IMR-90 (cell line): ENCODE measurements at regions not wholly inside any gene's neighbourhood (a gene's known extent, or its start where the extent isn't known, plus 50 kb on each side); places are given as distances from the start of the nearest gene placed in this dataset.

Experiments used
- ATAC-seq: fragments of 200-7000 bp; cut with Tn5 transposase; 2 replicates; pipeline ENCODE4 v1.9.1; 2020; ENCODE audit warnings: low read depth, mild to moderate bottlenecking, moderate library complexity
- BruUV-seq: library from RNA; stranded (reverse); fragments of 400-500 nt; replicated peaks from 2 replicates; lab custom pipeline; 2021; lab: Mats Ljungman, UMichigan
- CTCF ChIA-PET: fragments of 300-600 bp; formaldehyde crosslinking; extraction: SDS; loops from one replicate; lab custom pipeline; 2021; ENCODE audit warnings: antibody characterized with exemption; lab: Yijun Ruan, JAX
- POLR2A ChIA-PET: fragments of 300-600 bp; sonication (Branson Sonifier 250); formaldehyde crosslinking; loops from one replicate; lab custom pipeline; 2022; ENCODE audit warnings: antibody characterized with exemption; ENCODE audit not compliant: unreplicated experiment; lab: Charles Lee
- DNase-seq: peaks from one replicate; pipeline ENCODE4 v3.0.0; 2013
- H2AFZ ChIP-seq: replicated peaks from 2 replicates; pipeline ENCODE3; 2013; ENCODE audit warnings: low read length, mild to moderate bottlenecking; ENCODE audit not compliant: poor library complexity
- H2AK5ac ChIP-seq: 2 replicates; pipeline ENCODE4 v1.6.1; 2013; ENCODE audit warnings: low read depth, low read length, inconsistent platforms
- H2AK9ac ChIP-seq: replicated peaks from 2 replicates; pipeline ENCODE3; 2013; ENCODE audit warnings: mild to moderate bottlenecking, low read depth, low read length, moderate library complexity; ENCODE audit not compliant: poor library complexity
- H2BK120ac ChIP-seq: 2 replicates; pipeline ENCODE4 v1.6.1; 2013; ENCODE audit warnings: low read depth, low read length, inconsistent platforms
- H2BK15ac ChIP-seq: 3 replicates; pipeline ENCODE4 v1.6.1; 2013; ENCODE audit warnings: low read depth, low read length, inconsistent platforms
- H2BK20ac ChIP-seq: 2 replicates; pipeline ENCODE4 v1.6.1; 2013; ENCODE audit warnings: low read depth, mild to moderate bottlenecking, inconsistent platforms, low read length, moderate library complexity
- H2BK5ac ChIP-seq: 2 replicates; pipeline ENCODE4 v1.6.1; 2013; ENCODE audit warnings: mild to moderate bottlenecking, low read depth, low read length, inconsistent platforms; ENCODE audit not compliant: poor library complexity, severe bottlenecking
- H3K14ac ChIP-seq: replicated peaks from 2 replicates; pipeline ENCODE4 v1.6.1; 2013; ENCODE audit warnings: low read depth, low read length, inconsistent platforms
- H3K18ac ChIP-seq: 2 replicates; pipeline ENCODE4 v1.6.1; 2013; ENCODE audit warnings: low read depth, low read length, control low read depth
- H3K23ac ChIP-seq: 2 replicates; pipeline ENCODE4 v1.6.1; 2013; ENCODE audit warnings: low read depth, low read length, inconsistent platforms
- H3K27ac ChIP-seq: 2 replicates; pipeline ENCODE4 v1.5.1; 2013; ENCODE audit warnings: mild to moderate bottlenecking, control low read depth, low read length; ENCODE audit not compliant: insufficient read depth
- H3K27me3 ChIP-seq: 2 replicates; pipeline ENCODE4 v1.6.1; 2013; ENCODE audit warnings: low read length; ENCODE audit not compliant: control insufficient read depth, insufficient read depth
- H3K36me3 ChIP-seq: 2 replicates; pipeline ENCODE4 v1.6.1; 2013; ENCODE audit warnings: low read length, mixed read lengths; ENCODE audit not compliant: control insufficient read depth, insufficient read depth
- H3K4ac ChIP-seq: 2 replicates; pipeline ENCODE4 v1.6.1; 2013; ENCODE audit warnings: low read depth, low read length, inconsistent platforms
- H3K4me1 ChIP-seq: 2 replicates; pipeline ENCODE4 v1.6.1; 2013; ENCODE audit warnings: low read length, mixed read lengths; ENCODE audit not compliant: control insufficient read depth, insufficient read depth
- H3K4me2 ChIP-seq: 2 replicates; pipeline ENCODE4 v1.6.1; 2013; ENCODE audit warnings: low read depth, mild to moderate bottlenecking, control low read depth, low read length, moderate library complexity
- H3K4me3 ChIP-seq: 2 replicates; pipeline ENCODE4 v1.5.1; 2013; ENCODE audit warnings: low read depth, mild to moderate bottlenecking, control low read depth, low read length, moderate library complexity; ENCODE audit not compliant: insufficient read depth
- H3K56ac ChIP-seq: 2 replicates; pipeline ENCODE4 v1.6.1; 2013; ENCODE audit warnings: low read length, inconsistent platforms; ENCODE audit not compliant: insufficient read depth; ENCODE audit errors: extremely low read depth
- H3K79me1 ChIP-seq, 2 experiments: 2 replicates each; pipeline ENCODE4 v1.6.1; 2013; ENCODE audit warnings: low read length in 2 of 2, inconsistent platforms in 1 of 2, low read depth in 1 of 2
- H3K9ac ChIP-seq: 2 replicates; pipeline ENCODE4 v1.6.1; 2013; ENCODE audit warnings: low read depth, low read length, control low read depth
- H3K9me1 ChIP-seq: 2 replicates; pipeline ENCODE4 v1.6.1; 2013; ENCODE audit warnings: low read length, inconsistent platforms; ENCODE audit not compliant: insufficient read depth
- H3K9me3 ChIP-seq: 2 replicates; pipeline ENCODE4 v1.6.1; 2013; ENCODE audit warnings: low read length; ENCODE audit not compliant: control insufficient read depth, insufficient read depth
- H4K20me1 ChIP-seq: 2 replicates; pipeline ENCODE4 v1.6.1; 2013; ENCODE audit warnings: low read length, inconsistent platforms; ENCODE audit not compliant: insufficient read depth
- H4K5ac ChIP-seq: 2 replicates; pipeline ENCODE4 v1.6.1; 2013; ENCODE audit warnings: mild to moderate bottlenecking, low read depth, low read length, control low read depth
- H4K8ac ChIP-seq, 2 experiments: 2 replicates each; pipeline ENCODE4 v1.6.1; 2013; ENCODE audit warnings: low read depth in 2 of 2, low read length in 2 of 2, control low read depth in 1 of 2, inconsistent platforms in 1 of 2
- H4K91ac ChIP-seq: 2 replicates; pipeline ENCODE4 v1.6.1; 2013; ENCODE audit warnings: low read depth, low read length, inconsistent platforms; ENCODE audit not compliant: insufficient read depth
- BHLHE40 ChIP-seq: fragments of 150-350 bp; IDR thresholded peaks from 2 replicates; pipeline ENCODE4 v1.6.1; 2016; ENCODE audit warnings: mild to moderate bottlenecking, low read depth, low read length
- CEBPB ChIP-seq: IDR thresholded peaks from 2 replicates; pipeline ENCODE4 v1.6.1; 2012; ENCODE audit warnings: low read depth, low read length, improper control_type of control experiment
- CHD1 ChIP-seq: IDR thresholded peaks from 2 replicates; pipeline ENCODE4 v1.6.1; 2012; ENCODE audit warnings: low read depth, low read length, improper control_type of control experiment
- FOS ChIP-seq: fragments of 150-350 bp; IDR thresholded peaks from 2 replicates; pipeline ENCODE4 v1.6.1; 2016; ENCODE audit warnings: low read depth, low read length
- MAFK ChIP-seq: IDR thresholded peaks from 2 replicates; pipeline ENCODE4 v1.6.1; 2012; ENCODE audit warnings: low read depth, low read length, improper control_type of control experiment
- MAZ ChIP-seq: IDR thresholded peaks from 2 replicates; pipeline ENCODE4 v1.6.1; 2012; ENCODE audit warnings: low read depth, mild to moderate bottlenecking, low read length, improper control_type of control experiment, moderate library complexity, borderline replicate concordance
- MXI1 ChIP-seq: IDR thresholded peaks from 2 replicates; pipeline ENCODE4 v1.6.1; 2012; ENCODE audit warnings: low read depth, mild to moderate bottlenecking, low read length, moderate library complexity, borderline replicate concordance
- NFE2L2 ChIP-seq: fragments of 150-350 bp; IDR thresholded peaks from 2 replicates; pipeline ENCODE4 v1.6.1; 2016; ENCODE audit warnings: low read depth, mild to moderate bottlenecking, low read length
- POLR2A ChIP-seq: IDR thresholded peaks from 2 replicates; pipeline ENCODE4 v1.6.1; 2012; ENCODE audit warnings: mild to moderate bottlenecking, low read depth, low read length
- RAD21 ChIP-seq: IDR thresholded peaks from 2 replicates; pipeline ENCODE4 v1.6.1; 2012; ENCODE audit warnings: low read length, improper control_type of control experiment
- RCOR1 ChIP-seq: IDR thresholded peaks from 2 replicates; pipeline ENCODE4 v1.6.1; 2012; ENCODE audit warnings: mild to moderate bottlenecking, low read length, improper control_type of control experiment; ENCODE audit not compliant: insufficient replicate concordance
- RFX5 ChIP-seq: IDR thresholded peaks from 2 replicates; pipeline ENCODE4 v1.8.0; 2012; ENCODE audit warnings: low read depth, mild to moderate bottlenecking, low read length, moderate library complexity
- SMC3 ChIP-seq: fragments of 150-350 bp; IDR thresholded peaks from 2 replicates; pipeline ENCODE4 v1.6.1; 2016; ENCODE audit warnings: low read depth, mild to moderate bottlenecking, antibody characterized with exemption, low read length, moderate library complexity
- WGBS, 2 experiments: methylation state at CpG; one replicate each; pipeline versions ENCODE4 v1.1.5 to v1.1.7; 2013; ENCODE audit warnings: missing lambda C conversion rate in 2 of 2; ENCODE audit not compliant: insufficient read length in 1 of 2; ENCODE audit errors: extremely low coverage in 2 of 2; 5-methylcytosine and 5-hydroxymethylcytosine counted together
- dilution Hi-C: fragments of 300-500 bp; cut with HindIII; formaldehyde crosslinking; loops from one replicate; pipeline ENCODE4 v1.14.3; 2018; ENCODE audit warnings: low sequenced_read_pairs; ENCODE audit not compliant: unreplicated experiment
- in situ Hi-C: fragments of 300-500 bp; cut with MboI; formaldehyde crosslinking; loops from 3 replicates; pipeline ENCODE4 v1.14.3; 2019; ENCODE audit warnings: low sequenced_read_pairs, inconsistent platforms, mixed read lengths
- intact Hi-C: fragments of 100-400 bp; cut with micrococcal nuclease; formaldehyde crosslinking; loops from 2 replicates; pipeline ENCODE4 v1.10.0; 2022
- TF ChIP-seq, protein P1 (sequence below): conservative IDR thresholded peaks from 2 replicates; pipeline ENCODE4 v1.5.1; 2012; ENCODE audit warnings: mild to moderate bottlenecking, low read depth, low read length, improper control_type of control experiment
- TF ChIP-seq, protein P2 (sequence below): fragments of 150-350 bp; IDR thresholded peaks from 2 replicates; pipeline ENCODE4 v1.6.1; 2016; ENCODE audit warnings: low read depth, mild to moderate bottlenecking, low read length, moderate library complexity, borderline replicate concordance
- TF ChIP-seq, protein P3 (sequence below): fragments of 150-350 bp; IDR thresholded peaks from 2 replicates; pipeline ENCODE4 v1.6.1; 2017; ENCODE audit warnings: mild to moderate bottlenecking, antibody characterized with exemption, low read length, low read depth

DNA sequence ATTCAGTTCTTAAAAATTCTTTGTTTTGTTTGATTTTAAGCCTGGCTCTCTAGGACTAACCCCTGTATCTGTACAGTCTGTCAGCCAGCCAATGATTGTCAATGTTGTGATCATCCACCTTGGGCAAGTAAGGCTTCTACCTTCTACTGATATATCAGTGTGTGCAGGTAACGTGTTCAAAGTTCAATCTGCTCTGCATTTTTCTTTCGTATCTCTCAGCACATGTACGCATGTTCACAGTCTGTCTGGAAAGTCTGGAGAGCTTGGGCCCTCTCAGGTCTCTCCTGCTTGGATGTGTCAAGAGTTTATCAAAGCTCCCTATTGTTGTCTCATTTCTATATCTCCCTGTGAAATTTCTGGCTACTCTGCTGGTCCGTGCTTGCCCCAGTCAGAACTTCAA, 138.6 kb upstream of the VRK1 start:
- no peak for ATAC-seq
- intact Hi-C loops: no loop called here

More for the DNA sequence above, 138.6 kb upstream of the VRK1 start:
- Histone ChIP-seq H3K27ac (no peak overlapping the region), H3K79me1 (no peaks in the 10 kb centered on the region), H2BK120ac (no peak overlapping the region), H4K8ac (no peak overlapping the region), H3K9me3 (no peaks in the 10 kb centered on the region), H3K4me3 (no peak overlapping the region), H4K5ac (no peak overlapping the region), H3K23ac (no peak overlapping the region), H3K9ac (no peak overlapping the region), H3K9me1 (no peaks in the 10 kb centered on the region), H3K4ac (no peak overlapping the region), H3K27me3 (no peaks in the 10 kb centered on the region; the same call in 1 of the 2 replicates), H3K36me3 (no peaks in the 10 kb centered on the region), H2AK9ac (no peak overlapping the region), H3K4me2 (no peak overlapping the region), H3K18ac (no peak overlapping the region), H3K56ac (no peak overlapping the region), H3K14ac (no peak overlapping the region), H3K4me1 (no peaks in the 10 kb centered on the region), H4K91ac (no peak overlapping the region), H4K20me1 (no peaks in the 10 kb centered on the region), H2AK5ac (no peak overlapping the region), H2AFZ (no peak overlapping the region), H2BK20ac (no peak overlapping the region), H2BK15ac (no peak overlapping the region), H2BK5ac (no peak overlapping the region)
- in situ Hi-C loops (no loop called here), dilution Hi-C loops (no loop called here)
- no TSS peak for BruUV-seq
- TF ChIP-seq MXI1 (no peak), RAD21 (no peak), NFE2L2 (no peak), FOS (no peak), MAFK (no peak), CHD1 (no peak), RCOR1 (no peak), MAZ (no peak), SMC3 (no peak), POLR2A (no peak), RFX5 (no peak), BHLHE40 (no peak), CEBPB (no peak)
- TF ChIP-seq, protein P1, sequence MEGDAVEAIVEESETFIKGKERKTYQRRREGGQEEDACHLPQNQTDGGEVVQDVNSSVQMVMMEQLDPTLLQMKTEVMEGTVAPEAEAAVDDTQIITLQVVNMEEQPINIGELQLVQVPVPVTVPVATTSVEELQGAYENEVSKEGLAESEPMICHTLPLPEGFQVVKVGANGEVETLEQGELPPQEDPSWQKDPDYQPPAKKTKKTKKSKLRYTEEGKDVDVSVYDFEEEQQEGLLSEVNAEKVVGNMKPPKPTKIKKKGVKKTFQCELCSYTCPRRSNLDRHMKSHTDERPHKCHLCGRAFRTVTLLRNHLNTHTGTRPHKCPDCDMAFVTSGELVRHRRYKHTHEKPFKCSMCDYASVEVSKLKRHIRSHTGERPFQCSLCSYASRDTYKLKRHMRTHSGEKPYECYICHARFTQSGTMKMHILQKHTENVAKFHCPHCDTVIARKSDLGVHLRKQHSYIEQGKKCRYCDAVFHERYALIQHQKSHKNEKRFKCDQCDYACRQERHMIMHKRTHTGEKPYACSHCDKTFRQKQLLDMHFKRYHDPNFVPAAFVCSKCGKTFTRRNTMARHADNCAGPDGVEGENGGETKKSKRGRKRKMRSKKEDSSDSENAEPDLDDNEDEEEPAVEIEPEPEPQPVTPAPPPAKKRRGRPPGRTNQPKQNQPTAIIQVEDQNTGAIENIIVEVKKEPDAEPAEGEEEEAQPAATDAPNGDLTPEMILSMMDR: no peak
- TF ChIP-seq, protein P2, sequence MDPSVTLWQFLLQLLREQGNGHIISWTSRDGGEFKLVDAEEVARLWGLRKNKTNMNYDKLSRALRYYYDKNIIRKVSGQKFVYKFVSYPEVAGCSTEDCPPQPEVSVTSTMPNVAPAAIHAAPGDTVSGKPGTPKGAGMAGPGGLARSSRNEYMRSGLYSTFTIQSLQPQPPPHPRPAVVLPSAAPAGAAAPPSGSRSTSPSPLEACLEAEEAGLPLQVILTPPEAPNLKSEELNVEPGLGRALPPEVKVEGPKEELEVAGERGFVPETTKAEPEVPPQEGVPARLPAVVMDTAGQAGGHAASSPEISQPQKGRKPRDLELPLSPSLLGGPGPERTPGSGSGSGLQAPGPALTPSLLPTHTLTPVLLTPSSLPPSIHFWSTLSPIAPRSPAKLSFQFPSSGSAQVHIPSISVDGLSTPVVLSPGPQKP: no peak
- TF ChIP-seq, protein P3, sequence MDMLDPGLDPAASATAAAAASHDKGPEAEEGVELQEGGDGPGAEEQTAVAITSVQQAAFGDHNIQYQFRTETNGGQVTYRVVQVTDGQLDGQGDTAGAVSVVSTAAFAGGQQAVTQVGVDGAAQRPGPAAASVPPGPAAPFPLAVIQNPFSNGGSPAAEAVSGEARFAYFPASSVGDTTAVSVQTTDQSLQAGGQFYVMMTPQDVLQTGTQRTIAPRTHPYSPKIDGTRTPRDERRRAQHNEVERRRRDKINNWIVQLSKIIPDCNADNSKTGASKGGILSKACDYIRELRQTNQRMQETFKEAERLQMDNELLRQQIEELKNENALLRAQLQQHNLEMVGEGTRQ: no peak
- ChIA-PET POLR2A (no interaction called here), CTCF (no interaction called here)
- 100% methylated on average over 1 of the region's 4 CpGs; no CpG with 5 or more reads in 1 of the 2 experiments for WGBS, 2 experiments
- DNase-seq: no peak
